Lower leg skin (tissue), 3 donors: ENCODE measurements at regions not wholly inside any gene's neighbourhood (a gene's known extent, or its start where the extent isn't known, plus 50 kb on each side); places are given as distances from the start of the nearest gene placed in this dataset.

Experiments used
- POLR2A ChIP-seq, 2 donors: fragments of 450-650 bp; IDR thresholded peaks; one replicate each; pipeline ENCODE4 v1.6.1; 2016 to 2017; ENCODE audit warnings: antibody characterized with exemption in 2 of 2, mild to moderate bottlenecking in 1 of 2, moderate library complexity in 1 of 2
- TF ChIP-seq, protein P1 (sequence below), 3 donors: fragments of 450-650 bp; IDR thresholded peaks; one replicate each; pipeline ENCODE4 v1.5.1; 2016; ENCODE audit warnings: antibody characterized with exemption in 3 of 3, mild to moderate bottlenecking in 3 of 3, moderate library complexity in 2 of 3

DNA sequence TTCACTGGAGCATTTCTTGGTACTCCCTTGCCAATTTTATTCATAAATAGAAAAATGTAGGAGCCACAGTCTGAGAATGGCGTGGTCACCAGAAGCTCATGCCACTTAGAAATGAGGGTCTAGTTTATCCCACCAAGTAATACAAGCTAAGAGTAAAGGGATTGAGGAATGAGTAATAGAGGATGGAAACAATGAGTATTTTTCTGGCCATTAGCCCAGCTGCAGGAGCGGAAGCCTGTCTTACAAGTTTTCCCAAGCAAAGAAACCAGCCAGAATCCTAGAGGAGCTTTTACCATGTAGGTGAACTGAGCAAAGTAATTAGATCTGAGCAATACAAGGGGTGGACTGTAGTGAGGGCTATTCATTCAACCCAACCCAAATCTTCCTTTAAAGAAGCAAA lies 160.7 kb upstream of the NPY2R start:
- TF ChIP-seq, protein P1, sequence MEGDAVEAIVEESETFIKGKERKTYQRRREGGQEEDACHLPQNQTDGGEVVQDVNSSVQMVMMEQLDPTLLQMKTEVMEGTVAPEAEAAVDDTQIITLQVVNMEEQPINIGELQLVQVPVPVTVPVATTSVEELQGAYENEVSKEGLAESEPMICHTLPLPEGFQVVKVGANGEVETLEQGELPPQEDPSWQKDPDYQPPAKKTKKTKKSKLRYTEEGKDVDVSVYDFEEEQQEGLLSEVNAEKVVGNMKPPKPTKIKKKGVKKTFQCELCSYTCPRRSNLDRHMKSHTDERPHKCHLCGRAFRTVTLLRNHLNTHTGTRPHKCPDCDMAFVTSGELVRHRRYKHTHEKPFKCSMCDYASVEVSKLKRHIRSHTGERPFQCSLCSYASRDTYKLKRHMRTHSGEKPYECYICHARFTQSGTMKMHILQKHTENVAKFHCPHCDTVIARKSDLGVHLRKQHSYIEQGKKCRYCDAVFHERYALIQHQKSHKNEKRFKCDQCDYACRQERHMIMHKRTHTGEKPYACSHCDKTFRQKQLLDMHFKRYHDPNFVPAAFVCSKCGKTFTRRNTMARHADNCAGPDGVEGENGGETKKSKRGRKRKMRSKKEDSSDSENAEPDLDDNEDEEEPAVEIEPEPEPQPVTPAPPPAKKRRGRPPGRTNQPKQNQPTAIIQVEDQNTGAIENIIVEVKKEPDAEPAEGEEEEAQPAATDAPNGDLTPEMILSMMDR (IDR thresholded peaks at IDR 0.05), result no peak
- no peak for TF ChIP-seq POLR2A (IDR thresholded peaks at IDR 0.05)
